ENCODE measurements at regions not wholly inside any gene's neighbourhood (a gene's known extent, or its start where the extent isn't known, plus 50 kb on each side); places are given as distances from the start of the nearest gene placed in this dataset.

DNA sequence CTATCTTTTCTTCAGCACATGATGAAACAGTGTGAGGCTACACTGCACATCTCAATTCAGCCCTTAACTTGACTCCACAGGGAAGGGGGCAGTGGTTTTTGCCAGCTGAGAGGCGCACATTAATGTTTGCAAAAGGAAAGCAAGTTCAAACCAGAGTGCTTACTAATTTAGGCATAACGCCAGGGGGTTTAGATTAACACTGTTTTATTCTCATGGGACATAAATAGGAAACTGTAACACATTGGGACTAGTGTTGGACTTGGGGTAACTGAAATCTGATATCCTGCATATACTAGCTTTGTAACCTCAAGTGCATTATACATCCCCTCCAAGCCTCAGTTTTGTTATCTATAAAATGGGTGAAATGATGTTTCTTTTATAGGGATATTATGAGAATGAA lies 821.2 kb upstream of the ID2 start:
- intact Hi-C loops (cut with micrococcal nuclease) = no loop called here
- no peak for DNase-seq (ENCODE audit: low read depth, low spot score)
- H3K36me3 ChIP-seq (ENCODE audit: control insufficient read depth in 1 of 2, insufficient read depth in 2 of 2, low read length in 2 of 2) = no peaks in the 10 kb centered on the region
- H4K20me1 ChIP-seq (ENCODE audit: insufficient read depth) = no peaks in the 10 kb centered on the region
- H3K9me3 ChIP-seq (ENCODE audit: control insufficient read depth in 1 of 2, insufficient read depth in 1 of 2, low read depth in 1 of 2, low read length in 2 of 2) = no peaks in the 10 kb centered on the region
- no peaks in the 10 kb centered on the region for H3K4me1 ChIP-seq (ENCODE audit: control insufficient read depth in 1 of 2, insufficient read depth in 2 of 2, low read length in 2 of 2)
- no peak overlapping the region for H3K9ac ChIP-seq (ENCODE audit: low read length)
- BruUV-seq (replicated peaks) = no TSS peak
- peaks cover 4% of the 10 kb centered on the region; the same call in 1 of the 2 replicates for H3K27me3 ChIP-seq (ENCODE audit: insufficient read depth, low read length)
- no peak overlapping the region for H3K4me3 ChIP-seq (replicated peaks in 1 of 2; ENCODE audit: low read depth in 1 of 2, low read length in 2 of 2)
- ChIA-PET CTCF (no interaction called here), POLR2A (no interaction called here), RAD21 (ENCODE audit: low non-redundant PET in 1 of 2, low total read pairs in 2 of 2, uncharacterized antibody in 2 of 2, unreplicated experiment in 2 of 2) (no interaction called here)
- no peak overlapping the region for H3K4me2 ChIP-seq (ENCODE audit: low read length)
- TF ChIP-seq SRF (IDR thresholded peaks at IDR 0.05; ENCODE audit: low read depth) (no peak), ZFX (IDR thresholded peaks at IDR 0.05) (no peak), SIN3A (IDR thresholded peaks at IDR 0.05; ENCODE audit: low read depth) (no peak), EZH2phosphoT487 (IDR thresholded peaks at IDR 0.05; ENCODE audit: borderline replicate concordance) (no peak), EZH2 (IDR thresholded peaks at IDR 0.05) (no peak), ZBTB33 (IDR thresholded peaks at IDR 0.05; ENCODE audit: extremely low read depth, insufficient replicate concordance, low read length) (no peak), CEBPB (IDR thresholded peaks at IDR 0.05; ENCODE audit: low read depth) (no peak), POLR2A (IDR thresholded peaks at IDR 0.05; ENCODE audit: borderline replicate concordance, extremely low read depth, insufficient read depth, insufficient read length) (no peak), FOSL1 (IDR thresholded peaks at IDR 0.05; ENCODE audit: low read depth) (no peak), POLR2AphosphoS5 (IDR thresholded peaks at IDR 0.05; ENCODE audit: low read depth, low read length) (no peak)
- TF ChIP-seq, protein P1, sequence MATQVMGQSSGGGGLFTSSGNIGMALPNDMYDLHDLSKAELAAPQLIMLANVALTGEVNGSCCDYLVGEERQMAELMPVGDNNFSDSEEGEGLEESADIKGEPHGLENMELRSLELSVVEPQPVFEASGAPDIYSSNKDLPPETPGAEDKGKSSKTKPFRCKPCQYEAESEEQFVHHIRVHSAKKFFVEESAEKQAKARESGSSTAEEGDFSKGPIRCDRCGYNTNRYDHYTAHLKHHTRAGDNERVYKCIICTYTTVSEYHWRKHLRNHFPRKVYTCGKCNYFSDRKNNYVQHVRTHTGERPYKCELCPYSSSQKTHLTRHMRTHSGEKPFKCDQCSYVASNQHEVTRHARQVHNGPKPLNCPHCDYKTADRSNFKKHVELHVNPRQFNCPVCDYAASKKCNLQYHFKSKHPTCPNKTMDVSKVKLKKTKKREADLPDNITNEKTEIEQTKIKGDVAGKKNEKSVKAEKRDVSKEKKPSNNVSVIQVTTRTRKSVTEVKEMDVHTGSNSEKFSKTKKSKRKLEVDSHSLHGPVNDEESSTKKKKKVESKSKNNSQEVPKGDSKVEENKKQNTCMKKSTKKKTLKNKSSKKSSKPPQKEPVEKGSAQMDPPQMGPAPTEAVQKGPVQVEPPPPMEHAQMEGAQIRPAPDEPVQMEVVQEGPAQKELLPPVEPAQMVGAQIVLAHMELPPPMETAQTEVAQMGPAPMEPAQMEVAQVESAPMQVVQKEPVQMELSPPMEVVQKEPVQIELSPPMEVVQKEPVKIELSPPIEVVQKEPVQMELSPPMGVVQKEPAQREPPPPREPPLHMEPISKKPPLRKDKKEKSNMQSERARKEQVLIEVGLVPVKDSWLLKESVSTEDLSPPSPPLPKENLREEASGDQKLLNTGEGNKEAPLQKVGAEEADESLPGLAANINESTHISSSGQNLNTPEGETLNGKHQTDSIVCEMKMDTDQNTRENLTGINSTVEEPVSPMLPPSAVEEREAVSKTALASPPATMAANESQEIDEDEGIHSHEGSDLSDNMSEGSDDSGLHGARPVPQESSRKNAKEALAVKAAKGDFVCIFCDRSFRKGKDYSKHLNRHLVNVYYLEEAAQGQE (IDR thresholded peaks at IDR 0.05; ENCODE audit: low read depth) = no peak
- no peak for ATAC-seq
- no peaks in the 10 kb centered on the region for H3K79me2 ChIP-seq (ENCODE audit: insufficient read depth, low read length)
- no peak overlapping the region for H3K27ac ChIP-seq (ENCODE audit: low read depth, low read length)
- no peaks in the 10 kb centered on the region for H3K9me2 ChIP-seq (ENCODE audit: insufficient read depth)
- no peak overlapping the region for H2AFZ ChIP-seq (ENCODE audit: low read depth, low read length, poor library complexity, severe bottlenecking)
